SK-N-SH (cell line): ENCODE measurements at regions not wholly inside any gene's neighbourhood (a gene's known extent, or its start where the extent isn't known, plus 50 kb on each side); places are given as distances from the start of the nearest gene placed in this dataset.

Experiments used
- CTCF ChIA-PET: fragments of 300-600, 350-600 bp; formaldehyde crosslinking; extraction: SDS; loops from one replicate; lab custom pipeline; 2021; lab: Yijun Ruan, JAX
- POLR2A ChIA-PET: fragments of 350-600 bp; sonication (Branson Sonifier 250); formaldehyde crosslinking; extraction: SDS; loops from one replicate; lab custom pipeline; 2020; ENCODE audit warnings: antibody characterized with exemption, inconsistent platforms; lab: Yijun Ruan, JAX
- DNase-seq: peaks from one replicate; pipeline ENCODE4 v3.0.0; 2012
- H2AFZ ChIP-seq: fragments of 200-600 bp; sonication (generic); 2 replicates; pipeline ENCODE4 v1.8.1; 2016; ENCODE audit warnings: antibody characterized with exemption, mild to moderate bottlenecking, low read depth
- H3F3A ChIP-seq: fragments of 200-600 bp; sonication (generic); replicated peaks from 2 replicates; pipeline ENCODE3; 2016; ENCODE audit warnings: antibody characterized with exemption, mild to moderate bottlenecking; ENCODE audit not compliant: insufficient read depth
- H3K27ac ChIP-seq, 2 experiments: fragments of 200-500 bp in 1 of 2; fragments of 200-600 bp in 1 of 2; sonication (Bioruptor generic) in 1 of 2; sonication (generic), shearing (Covaris generic) in 1 of 2; 2 replicates each; pipeline versions ENCODE4 v1.5.1 to v1.6.1; 2014 to 2016; ENCODE audit warnings: low read depth in 2 of 2, inconsistent platforms in 1 of 2, low read length in 1 of 2, mild to moderate bottlenecking in 1 of 2, mixed read lengths in 1 of 2
- H3K27me3 ChIP-seq: fragments of 200-600 bp; sonication (generic), shearing (Covaris generic); 2 replicates; pipeline ENCODE4 v1.6.1; 2016; ENCODE audit warnings: mixed run types; ENCODE audit not compliant: insufficient read depth
- H3K36me3 ChIP-seq, 2 experiments: fragments of 200-500 bp in 1 of 2; fragments of 200-600 bp in 1 of 2; sonication (Bioruptor generic) in 1 of 2; sonication (generic) in 1 of 2; replicated peaks in 1 of 2; 2 replicates each; pipeline versions ENCODE3 to v1.5.1; 2014 to 2016; ENCODE audit warnings: low read length in 1 of 2, mild to moderate bottlenecking in 1 of 2; ENCODE audit not compliant: insufficient read depth in 2 of 2, control insufficient read depth in 1 of 2
- H3K4me1 ChIP-seq, 2 experiments: fragments of 200-500 bp in 1 of 2; fragments of 200-600 bp in 1 of 2; sonication (Bioruptor generic) in 1 of 2; sonication (generic), shearing (Covaris generic) in 1 of 2; 2 replicates each; pipeline versions ENCODE4 v1.5.1 to v1.6.1; 2014 to 2016; ENCODE audit warnings: low read depth in 1 of 2, low read length in 1 of 2, mixed run types in 1 of 2; ENCODE audit not compliant: insufficient read depth in 2 of 2, control insufficient read depth in 1 of 2
- H3K4me2 ChIP-seq: fragments of 200-600 bp; sonication (generic), shearing (Covaris generic); 2 replicates; pipeline ENCODE4 v1.6.1; 2017; ENCODE audit warnings: mixed run types
- H3K4me3 ChIP-seq, 2 experiments: fragments of 200-500 bp in 1 of 2; fragments of 200-600 bp in 1 of 2; sonication (Bioruptor generic) in 1 of 2; sonication (generic), shearing (Covaris generic) in 1 of 2; 2 replicates each; pipeline versions ENCODE4 v1.5.1 to v1.8.1; 2014 to 2016; ENCODE audit warnings: low read depth in 2 of 2, inconsistent platforms in 1 of 2, low read length in 1 of 2, mild to moderate bottlenecking in 1 of 2, mixed read lengths in 1 of 2, moderate library complexity in 1 of 2
- H3K79me2 ChIP-seq: fragments of 200-600 bp; sonication (generic); 2 replicates; pipeline ENCODE4 v1.8.1; 2017; ENCODE audit warnings: mild to moderate bottlenecking; ENCODE audit not compliant: insufficient read depth
- H3K9ac ChIP-seq: fragments of 200-600 bp; sonication (generic); 2 replicates; pipeline ENCODE4 v1.6.1; 2017; ENCODE audit warnings: mixed run types
- H3K9me2 ChIP-seq: fragments of 200-600 bp; sonication (generic); 2 replicates; pipeline ENCODE4 v1.6.1; 2017; ENCODE audit warnings: mixed run types
- H3K9me3 ChIP-seq: fragments of 200-600 bp; sonication (generic); 2 replicates; pipeline ENCODE4 v1.6.1; 2017; ENCODE audit warnings: mixed run types, mild to moderate bottlenecking, moderate library complexity
- H4K20me1 ChIP-seq: fragments of 200-600 bp; sonication (generic); 2 replicates; pipeline ENCODE4 v1.6.1; 2017; ENCODE audit warnings: mild to moderate bottlenecking, mixed run types; ENCODE audit not compliant: insufficient read depth
- CTCF ChIP-seq: fragments of 200-600 bp; sonication (generic); IDR thresholded peaks from 2 replicates; pipeline ENCODE4 v1.6.1; 2017; ENCODE audit warnings: antibody characterized with exemption, mild to moderate bottlenecking, moderate library complexity
- EP300 ChIP-seq, 2 experiments: IDR thresholded peaks; 2 replicates each; pipeline versions ENCODE4 v1.4.0 to v1.6.1; 2012; ENCODE audit warnings: borderline replicate concordance in 1 of 2, low read depth in 1 of 2, low read length in 1 of 2
- EZH2phosphoT487 ChIP-seq: fragments of 200-600 bp; sonication (generic); IDR thresholded peaks from 2 replicates; pipeline ENCODE4 v1.6.1; 2017; ENCODE audit warnings: low read depth, mixed run types, mild to moderate bottlenecking, antibody characterized with exemption, moderate library complexity, borderline replicate concordance
- GATA2 ChIP-seq: sonication (generic); formaldehyde crosslinking; IDR thresholded peaks from 2 replicates; pipeline ENCODE4 v1.5.0; 2020; ENCODE audit warnings: mild to moderate bottlenecking, missing genetic modification reagents
- JUND ChIP-seq: IDR thresholded peaks from 2 replicates; pipeline ENCODE4 v1.4.0; 2012
- MXI1 ChIP-seq: IDR thresholded peaks from 2 replicates; pipeline ENCODE4 v1.6.1; 2012; ENCODE audit warnings: mild to moderate bottlenecking, low read depth, low read length, improper control_type of control experiment
- POLR2AphosphoS5 ChIP-seq: IDR thresholded peaks from 2 replicates; pipeline ENCODE4 v1.6.1; 2012; ENCODE audit warnings: low read depth, low read length
- RAD21 ChIP-seq: IDR thresholded peaks from 2 replicates; pipeline ENCODE4 v1.6.1; 2012; ENCODE audit warnings: mild to moderate bottlenecking, low read length
- TCF12 ChIP-seq: IDR thresholded peaks from 2 replicates; pipeline ENCODE4 v1.4.0; 2012
- USF1 ChIP-seq: IDR thresholded peaks from 2 replicates; pipeline ENCODE4 v1.4.0; 2012; ENCODE audit warnings: low read depth, borderline replicate concordance
- USF2 ChIP-seq: fragments of 150-350 bp; IDR thresholded peaks from 2 replicates; pipeline ENCODE4 v1.6.1; 2017; ENCODE audit warnings: antibody characterized with exemption, low read length, low read depth, borderline replicate concordance
- YY1 ChIP-seq: IDR thresholded peaks from 2 replicates; pipeline ENCODE4 v1.4.0; 2012; ENCODE audit warnings: low read depth, mild to moderate bottlenecking
- WGBS: methylation state at CpG from one replicate; pipeline ENCODE4 v1.1.6; 2017; ENCODE audit warnings: low lambda C conversion rate; 5-methylcytosine and 5-hydroxymethylcytosine counted together

- TF ChIP-seq USF1 (no peak), YY1 (no peak), JUND (no peak), EP300 (IDR thresholded peaks at IDR 0.05; ENCODE audit: borderline replicate concordance in 1 of 2, low read depth in 1 of 2, low read length in 1 of 2) (no peak)
- TF ChIP-seq, all 33 proteins: peak for 0
- Histone ChIP-seq H3K27ac (no peak overlapping the region), H3K4me2 (no peak overlapping the region), H2AFZ (no peak overlapping the region), H3F3A (no peaks in the 10 kb centered on the region), H3K4me3 (no peak overlapping the region), H3K79me2 (no peaks in the 10 kb centered on the region), H3K9ac (no peak overlapping the region), H3K27me3 (no peaks in the 10 kb centered on the region), H3K4me1 (no peaks in the 10 kb centered on the region), H3K36me3 (no peaks in the 10 kb centered on the region), H4K20me1 (no peaks in the 10 kb centered on the region), H3K9me2 (no peaks in the 10 kb centered on the region), H3K9me3 (no peaks in the 10 kb centered on the region; the same call in 1 of the 2 replicates)
- CTCF ChIA-PET: interaction anchor here (0.6 kb wide), 1 partner anchor 205 kb away, joined by 3 read pairs; no protein-coding TSS in a partner anchor
- no peak for DNase-seq
- POLR2A ChIA-PET: no interaction called here
- WGBS: 89% methylated on average over 7 of the region's 7 CpGs
Measured at GRCh38 chr2:234278556-234279255, 218.2 kb downstream of the ARL4C start.

- no peaks in the 10 kb centered on the region for H3K9me2 ChIP-seq
- TF ChIP-seq POLR2AphosphoS5 (no peak), EP300 (IDR thresholded peaks at IDR 0.05; ENCODE audit: borderline replicate concordance in 1 of 2, low read depth in 1 of 2, low read length in 1 of 2) (no peak), GATA2 (CRISPR knock-in tag) (no peak), JUND (no peak), MXI1 (no peak), USF2 (no peak), USF1 (no peak), CTCF (no peak), RAD21 (no peak), TCF12 (no peak), EZH2phosphoT487 (no peak)
- CTCF ChIA-PET: interaction anchor here (1.5 to 1.7 kb wide), 3 partner anchors 13 to 225 kb away, joined by 4 to 7 read pairs (median 5); no protein-coding TSS in a partner anchor
- H3K79me2 ChIP-seq: no peaks in the 10 kb centered on the region
- no peak for DNase-seq
- no peak overlapping the region for H3K9ac ChIP-seq
- no peak overlapping the region for H3K27ac ChIP-seq
- H3K36me3 ChIP-seq: no peaks in the 10 kb centered on the region
- no peaks in the 10 kb centered on the region for H4K20me1 ChIP-seq
- no peak overlapping the region for H2AFZ ChIP-seq
- POLR2A ChIA-PET: no interaction called here
- H3F3A ChIP-seq: no peaks in the 10 kb centered on the region
- H3K4me1 ChIP-seq: no peaks in the 10 kb centered on the region
- no peaks in the 10 kb centered on the region; the same call in 1 of the 2 replicates for H3K9me3 ChIP-seq
- no peak overlapping the region for H3K4me2 ChIP-seq
- H3K4me3 ChIP-seq: no peak overlapping the region
- 93% methylated on average over 2 of the region's 2 CpGs for WGBS
- H3K27me3 ChIP-seq: no peaks in the 10 kb centered on the region
Measured at GRCh38 chr2:234275515-234275914, 221.4 kb downstream of the ARL4C start.
